ENCODE measurements at regions not wholly inside any gene's neighbourhood (a gene's known extent, or its start where the extent isn't known, plus 50 kb on each side); places are given as distances from the start of the nearest gene placed in this dataset.

GRCh38 chr10:58013406-58013805 lies 254.3 kb downstream of the IPMK start:
- Histone ChIP-seq H3K4me3 (ENCODE audit: low read length in 2 of 2) (no peak overlapping the region), H3K4me1 (ENCODE audit: insufficient read depth, low read length) (no peaks in the 10 kb centered on the region), H3K27ac (ENCODE audit: low read depth, low read length) (no peak overlapping the region), H3K27me3 (ENCODE audit: insufficient read depth, low read length) (no peaks in the 10 kb centered on the region), H3K9me3 (ENCODE audit: control insufficient read depth in 1 of 2, low read length in 2 of 2) (no peaks in the 10 kb centered on the region), H3K36me3 (ENCODE audit: insufficient read depth, low read length) (no peaks in the 10 kb centered on the region)
- Mint-ChIP-seq H3K27me3 (no peaks in the 10 kb centered on the region), H3K27ac (no peak overlapping the region), H3K4me1 (no peaks in the 10 kb centered on the region), H3K4me3 (no peak overlapping the region), H3K36me3 (no peaks in the 10 kb centered on the region), H3K9me3 (no peaks in the 10 kb centered on the region)
- no peak for DNase-seq
- ChIA-PET CTCF (ENCODE audit: partially characterized antibody) (no interaction called here), POLR2A (ENCODE audit: partially characterized antibody) (no interaction called here)
- intact Hi-C loops (cut with micrococcal nuclease), result no loop called here

GRCh38 chr10:58010073-58010702 lies 257.5 kb downstream of the IPMK start:
- H3K27me3 Mint-ChIP-seq, result no peaks in the 10 kb centered on the region
- no peaks in the 10 kb centered on the region for H3K9me3 Mint-ChIP-seq
- POLR2A ChIA-PET (ENCODE audit: partially characterized antibody), result no interaction called here
- H3K27ac Mint-ChIP-seq, result no peak overlapping the region
- no peaks in the 10 kb centered on the region for H3K36me3 Mint-ChIP-seq
- H3K4me1 Mint-ChIP-seq, result no peaks in the 10 kb centered on the region
- CTCF ChIA-PET (ENCODE audit: partially characterized antibody), result no interaction called here
- no peaks in the 10 kb centered on the region for H3K4me1 ChIP-seq (ENCODE audit: insufficient read depth, low read length)
- H3K4me3 ChIP-seq (ENCODE audit: low read length in 2 of 2), result no peak overlapping the region
- H3K4me3 Mint-ChIP-seq, result no peak overlapping the region
- no peaks in the 10 kb centered on the region for H3K36me3 ChIP-seq (ENCODE audit: insufficient read depth, low read length)
- intact Hi-C loops (cut with micrococcal nuclease), result no loop called here
- no peak for DNase-seq
- H3K27ac ChIP-seq (ENCODE audit: low read depth, low read length), result no peak overlapping the region
- H3K27me3 ChIP-seq (ENCODE audit: insufficient read depth, low read length), result no peaks in the 10 kb centered on the region
- no peaks in the 10 kb centered on the region for H3K9me3 ChIP-seq (ENCODE audit: control insufficient read depth in 1 of 2, low read length in 2 of 2)

DNA sequence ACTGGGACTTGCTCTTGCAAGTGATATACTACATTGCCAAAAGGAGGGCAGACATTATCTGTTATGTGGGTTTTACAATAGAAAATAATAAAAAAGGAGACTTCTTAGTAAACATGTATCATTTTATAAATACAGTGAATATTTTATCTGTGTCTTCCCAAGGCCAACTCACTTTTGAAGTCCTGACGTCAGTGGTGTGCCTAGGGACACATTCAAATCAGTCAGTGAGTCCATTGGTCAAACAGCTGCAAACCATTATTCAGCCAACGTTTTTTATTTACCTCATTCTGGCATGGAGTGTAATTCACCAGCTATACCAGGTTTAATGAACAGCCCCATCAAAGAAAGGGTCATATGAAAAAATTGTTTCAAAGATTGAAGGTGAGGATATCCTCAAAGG lies 263.7 kb downstream of the IPMK start:
- no peak overlapping the region for H3K27ac Mint-ChIP-seq
- CTCF ChIA-PET (ENCODE audit: partially characterized antibody), result no interaction called here
- no peak for DNase-seq
- Histone ChIP-seq H3K27ac (ENCODE audit: low read depth, low read length) (no peak overlapping the region), H3K4me1 (ENCODE audit: insufficient read depth, low read length) (no peaks in the 10 kb centered on the region), H3K4me3 (ENCODE audit: low read length in 2 of 2) (no peak overlapping the region), H3K27me3 (ENCODE audit: insufficient read depth, low read length) (no peaks in the 10 kb centered on the region), H3K36me3 (ENCODE audit: insufficient read depth, low read length) (no peaks in the 10 kb centered on the region), H3K9me3 (ENCODE audit: control insufficient read depth in 1 of 2, low read length in 2 of 2) (no peaks in the 10 kb centered on the region)
- H3K9me3 Mint-ChIP-seq, result peaks cover 0 to 3% (median 0%) of the 10 kb centered on the region in 8 donors
- POLR2A ChIA-PET (ENCODE audit: partially characterized antibody), result no interaction called here
- no peaks in the 10 kb centered on the region for H3K36me3 Mint-ChIP-seq
- no peak overlapping the region for H3K4me3 Mint-ChIP-seq
- no peaks in the 10 kb centered on the region for H3K4me1 Mint-ChIP-seq
- H3K27me3 Mint-ChIP-seq, result peaks cover 0 to 1% of the 10 kb centered on the region in 2 donors
- intact Hi-C loops (cut with micrococcal nuclease), result no loop called here

DNA sequence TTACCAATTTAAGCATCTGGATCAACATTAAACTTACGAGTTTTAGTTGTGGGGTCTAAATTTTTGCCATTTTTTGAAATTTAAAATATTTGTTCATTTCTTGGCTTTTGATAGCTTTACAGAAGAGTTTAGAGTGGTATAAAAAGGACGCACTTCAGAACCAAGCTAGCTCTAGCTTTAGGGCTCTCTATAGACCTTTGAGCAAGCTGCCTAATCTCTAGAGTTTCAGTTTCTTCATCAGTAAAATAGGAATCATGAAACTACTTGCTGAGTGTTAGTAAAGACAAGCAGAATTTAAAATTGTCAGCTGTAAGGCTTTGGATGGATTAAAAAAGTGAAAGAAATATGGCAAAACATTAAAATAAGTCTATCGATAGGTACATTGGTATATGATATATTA lies 266.5 kb downstream of the IPMK start:
- Histone ChIP-seq H3K4me1 (ENCODE audit: insufficient read depth, low read length) (no peaks in the 10 kb centered on the region), H3K9me3 (ENCODE audit: control insufficient read depth in 1 of 2, low read length in 2 of 2) (no peaks in the 10 kb centered on the region), H3K36me3 (ENCODE audit: insufficient read depth, low read length) (no peaks in the 10 kb centered on the region), H3K27me3 (ENCODE audit: insufficient read depth, low read length) (no peaks in the 10 kb centered on the region), H3K27ac (ENCODE audit: low read depth, low read length) (no peak overlapping the region), H3K4me3 (ENCODE audit: low read length in 2 of 2) (no peak overlapping the region)
- Mint-ChIP-seq H3K27ac (no peak overlapping the region), H3K9me3 (peaks cover 0 to 3% (median 0%) of the 10 kb centered on the region in 8 donors), H3K4me3 (no peak overlapping the region), H3K36me3 (no peaks in the 10 kb centered on the region), H3K27me3 (peaks cover 0 to 1% of the 10 kb centered on the region in 2 donors), H3K4me1 (no peaks in the 10 kb centered on the region)
- ChIA-PET POLR2A (ENCODE audit: partially characterized antibody) (no interaction called here), CTCF (ENCODE audit: partially characterized antibody) (no interaction called here)
- intact Hi-C loops (cut with micrococcal nuclease), result no loop called here
- DNase-seq, result no peak

DNA sequence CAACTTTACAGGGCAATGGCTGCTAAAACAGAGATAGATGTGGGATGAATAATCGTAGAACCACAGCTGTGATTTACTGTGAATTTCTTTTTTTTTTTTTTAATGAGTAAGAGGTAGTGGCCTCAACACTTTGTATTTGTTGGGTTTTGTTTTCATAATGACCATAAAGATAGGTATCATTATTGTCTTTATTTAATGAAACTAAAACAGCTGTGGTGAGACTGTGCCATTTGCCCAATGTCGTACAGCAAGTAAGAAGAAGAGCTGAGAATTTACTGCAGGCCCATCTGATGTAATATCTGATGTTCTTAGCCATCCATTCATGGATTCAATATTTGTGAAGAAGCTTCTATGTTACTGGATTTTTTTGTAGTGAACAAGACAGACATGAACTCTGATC lies 271.2 kb downstream of the IPMK start:
- H3K4me1 ChIP-seq (ENCODE audit: insufficient read depth, low read length), result no peaks in the 10 kb centered on the region
- H3K27ac Mint-ChIP-seq, result no peak overlapping the region
- no peaks in the 10 kb centered on the region for H3K4me1 Mint-ChIP-seq
- no peak overlapping the region for H3K27ac ChIP-seq (ENCODE audit: low read depth, low read length)
- no peaks in the 10 kb centered on the region for H3K9me3 ChIP-seq (ENCODE audit: control insufficient read depth in 1 of 2, low read length in 2 of 2)
- peaks cover 0 to 3% (median 0%) of the 10 kb centered on the region in 8 donors for H3K9me3 Mint-ChIP-seq
- no peak overlapping the region for H3K4me3 ChIP-seq (ENCODE audit: low read length in 2 of 2)
- DNase-seq, result no peak
- H3K36me3 Mint-ChIP-seq, result no peaks in the 10 kb centered on the region
- ChIA-PET POLR2A (ENCODE audit: partially characterized antibody) (no interaction called here), CTCF (ENCODE audit: partially characterized antibody) (no interaction called here)
- H3K27me3 ChIP-seq (ENCODE audit: insufficient read depth, low read length), result no peaks in the 10 kb centered on the region
- H3K36me3 ChIP-seq (ENCODE audit: insufficient read depth, low read length), result no peaks in the 10 kb centered on the region
- H3K27me3 Mint-ChIP-seq, result no peaks in the 10 kb centered on the region
- intact Hi-C loops (cut with micrococcal nuclease), result no loop called here
- no peak overlapping the region for H3K4me3 Mint-ChIP-seq

DNA sequence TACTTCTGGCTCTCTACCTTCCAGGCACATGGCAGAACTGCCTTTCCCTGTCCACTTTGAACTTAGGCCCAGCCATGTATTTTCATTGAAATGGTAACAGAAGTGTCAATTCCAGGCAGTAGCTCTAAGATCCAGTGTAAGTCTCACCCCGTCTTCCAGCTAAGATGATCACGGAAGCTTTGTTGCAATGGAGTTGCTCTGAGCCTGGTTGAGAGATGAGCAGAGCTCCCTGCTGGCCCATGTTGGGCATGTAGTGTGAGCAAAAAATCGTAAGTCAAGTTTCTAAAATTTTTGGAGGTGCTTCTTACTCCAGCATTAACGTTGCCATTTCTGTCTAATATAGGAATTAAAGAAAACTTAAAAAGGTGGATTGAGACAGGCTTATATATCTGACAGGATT lies 274.4 kb downstream of the IPMK start:
- CTCF ChIA-PET (ENCODE audit: partially characterized antibody), result no interaction called here
- no peaks in the 10 kb centered on the region for H3K9me3 ChIP-seq (ENCODE audit: control insufficient read depth in 1 of 2, low read length in 2 of 2)
- no peak overlapping the region for H3K27ac ChIP-seq (ENCODE audit: low read depth, low read length)
- POLR2A ChIA-PET (ENCODE audit: partially characterized antibody), result no interaction called here
- H3K27me3 ChIP-seq (ENCODE audit: insufficient read depth, low read length), result no peaks in the 10 kb centered on the region
- Mint-ChIP-seq H3K9me3 (peaks cover 0 to 2% (median 0%) of the 10 kb centered on the region in 8 donors), H3K4me1 (no peaks in the 10 kb centered on the region), H3K36me3 (no peaks in the 10 kb centered on the region), H3K4me3 (no peak overlapping the region), H3K27ac (no peak overlapping the region), H3K27me3 (no peaks in the 10 kb centered on the region)
- no peaks in the 10 kb centered on the region for H3K4me1 ChIP-seq (ENCODE audit: insufficient read depth, low read length)
- intact Hi-C loops (cut with micrococcal nuclease), result no loop called here
- H3K4me3 ChIP-seq (ENCODE audit: low read length in 2 of 2), result no peak overlapping the region
- DNase-seq, result no peak
- H3K36me3 ChIP-seq (ENCODE audit: insufficient read depth, low read length), result no peaks in the 10 kb centered on the region

DNA sequence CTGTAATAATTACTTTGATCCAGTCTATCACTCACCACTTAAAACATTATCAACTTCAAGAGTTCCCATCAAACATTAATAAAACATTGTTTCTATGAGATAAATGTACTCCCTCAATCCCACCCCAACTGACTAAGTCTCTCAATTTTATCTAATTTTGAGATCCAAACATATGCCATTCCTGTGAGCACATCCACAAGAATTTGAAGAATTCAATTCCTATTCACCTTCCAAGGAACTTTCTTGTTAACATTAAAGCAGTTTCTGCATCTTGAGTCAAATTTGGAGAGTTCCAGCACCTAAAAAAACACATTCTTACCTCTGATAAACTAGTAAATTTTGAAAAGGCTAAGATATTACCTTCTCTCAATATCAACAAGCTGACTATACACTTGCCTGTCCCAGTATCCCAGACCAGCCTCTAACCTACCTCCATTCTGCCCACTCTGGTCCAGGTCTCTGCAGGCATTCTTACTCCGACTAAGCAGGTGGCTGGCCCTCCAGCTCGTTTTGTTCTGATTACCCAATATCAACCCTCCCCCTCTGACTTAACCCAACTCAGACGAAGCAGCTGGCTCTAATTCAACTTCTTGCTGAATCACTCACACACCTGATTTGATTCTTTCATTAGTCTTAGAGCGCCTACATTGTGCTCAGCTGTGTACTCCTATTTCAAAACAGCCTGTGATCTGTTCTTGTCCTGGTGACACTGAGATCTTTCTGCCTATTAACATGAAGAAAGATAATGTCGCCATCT lies 275.2 kb downstream of the IPMK start:
- no peak overlapping the region for H3K27ac Mint-ChIP-seq

More for the DNA sequence above, 275.2 kb downstream of the IPMK start:
- H3K27me3 ChIP-seq (ENCODE audit: insufficient read depth, low read length), result no peaks in the 10 kb centered on the region
- no peaks in the 10 kb centered on the region for H3K9me3 ChIP-seq (ENCODE audit: control insufficient read depth in 1 of 2, low read length in 2 of 2)
- Mint-ChIP-seq H3K9me3 (peaks cover 0 to 2% (median 0%) of the 10 kb centered on the region in 8 donors), H3K27me3 (no peaks in the 10 kb centered on the region), H3K4me3 (no peak overlapping the region), H3K4me1 (no peaks in the 10 kb centered on the region), H3K36me3 (no peaks in the 10 kb centered on the region)
- H3K4me3 ChIP-seq (ENCODE audit: low read length in 2 of 2), result no peak overlapping the region
- ChIA-PET CTCF (ENCODE audit: partially characterized antibody) (no interaction called here), POLR2A (ENCODE audit: partially characterized antibody) (no interaction called here)
- H3K27ac ChIP-seq (ENCODE audit: low read depth, low read length), result no peak overlapping the region
- no peaks in the 10 kb centered on the region for H3K36me3 ChIP-seq (ENCODE audit: insufficient read depth, low read length)
- no peaks in the 10 kb centered on the region for H3K4me1 ChIP-seq (ENCODE audit: insufficient read depth, low read length)
- no peak for DNase-seq
- intact Hi-C loops (cut with micrococcal nuclease), result no loop called here

All from CD4-positive, alpha-beta memory T cell (primary cell).